HEK293 (cell line): ENCODE measurements at regions not wholly inside any gene's neighbourhood (a gene's known extent, or its start where the extent isn't known, plus 50 kb on each side); places are given as distances from the start of the nearest gene placed in this dataset.

ENCODE experiments used
- FEZF1 ChIP-seq: fragments of 450-650 bp; formaldehyde crosslinking; IDR thresholded peaks from 2 replicates; pipeline ENCODE4 v1.5.1; 2016; ENCODE audit warnings: missing biosample characterization, missing genetic modification characterization
- GFI1B ChIP-seq: fragments of 450-650 bp; formaldehyde crosslinking; IDR thresholded peaks from 2 replicates; pipeline ENCODE4 v1.5.1; 2016; ENCODE audit warnings: missing biosample characterization, missing genetic modification characterization
- GLI2 ChIP-seq: fragments of 450-650 bp; formaldehyde crosslinking; IDR thresholded peaks from 2 replicates; pipeline ENCODE4; 2017; ENCODE audit warnings: missing biosample characterization, missing genetic modification characterization, low read depth, borderline replicate concordance
- HOXC10 ChIP-seq: sonication (generic); formaldehyde crosslinking; IDR thresholded peaks from 2 replicates; pipeline ENCODE4 v1.8.1; 2023; ENCODE audit warnings: mild to moderate bottlenecking, missing genetic modification reagents
- HOXD13 ChIP-seq: sonication (generic); formaldehyde crosslinking; IDR thresholded peaks from 2 replicates; pipeline ENCODE4 v1.8.0; 2022; ENCODE audit warnings: missing genetic modification reagents, borderline replicate concordance
- KLF1 ChIP-seq: fragments of 450-650 bp; formaldehyde crosslinking; IDR thresholded peaks from 2 replicates; pipeline ENCODE4 v1.5.1; 2016; ENCODE audit warnings: missing biosample characterization, missing genetic modification characterization
- KLF16 ChIP-seq: fragments of 450-650 bp; formaldehyde crosslinking; IDR thresholded peaks from 2 replicates; pipeline ENCODE4 v1.5.1; 2017; ENCODE audit warnings: missing biosample characterization, missing genetic modification characterization
- MYNN ChIP-seq: fragments of 450-650 bp; formaldehyde crosslinking; IDR thresholded peaks from 2 replicates; pipeline ENCODE4 v1.5.1; 2016; ENCODE audit warnings: missing biosample characterization, missing genetic modification characterization, borderline replicate concordance
- PRDM1 ChIP-seq: fragments of 450-650 bp; formaldehyde crosslinking; IDR thresholded peaks from 2 replicates; pipeline ENCODE4; 2016; ENCODE audit warnings: missing biosample characterization, missing genetic modification characterization
- RBAK ChIP-seq: fragments of 450-650 bp; formaldehyde crosslinking; IDR thresholded peaks from 2 replicates; pipeline ENCODE4 v1.5.1; 2016; ENCODE audit warnings: missing biosample characterization, missing genetic modification characterization
- SALL2 ChIP-seq: fragments of 450-650 bp; formaldehyde crosslinking; IDR thresholded peaks from 2 replicates; pipeline ENCODE4 v1.5.0; 2017; ENCODE audit warnings: missing biosample characterization, mild to moderate bottlenecking, missing genetic modification characterization, borderline replicate concordance
- SCRT1 ChIP-seq: fragments of 450-650 bp; formaldehyde crosslinking; IDR thresholded peaks from 2 replicates; pipeline ENCODE4 v1.5.1; 2016; ENCODE audit warnings: missing biosample characterization, missing genetic modification characterization, borderline replicate concordance
- SCRT2 ChIP-seq: fragments of 450-650 bp; formaldehyde crosslinking; IDR thresholded peaks from 2 replicates; pipeline ENCODE4 v1.5.1; 2016; ENCODE audit warnings: missing biosample characterization, missing genetic modification characterization
- SP7 ChIP-seq: fragments of 450-650 bp; formaldehyde crosslinking; IDR thresholded peaks from 2 replicates; pipeline ENCODE4 v1.5.1; 2016; ENCODE audit warnings: missing biosample characterization, missing genetic modification characterization
- TRIM28 ChIP-seq: IDR thresholded peaks from 2 replicates; pipeline ENCODE4 v1.6.1; 2011; ENCODE audit warnings: low read length, control low read depth, borderline replicate concordance
- WT1 ChIP-seq: fragments of 450-650 bp; formaldehyde crosslinking; IDR thresholded peaks from 2 replicates; pipeline ENCODE4 v1.5.1; 2016; ENCODE audit warnings: missing biosample characterization, missing genetic modification characterization
- ZEB2 ChIP-seq: fragments of 450-650 bp; formaldehyde crosslinking; IDR thresholded peaks from 2 replicates; pipeline ENCODE4 v1.5.1; 2016; ENCODE audit warnings: missing biosample characterization, missing genetic modification characterization
- ZFHX2 ChIP-seq: fragments of 450-650 bp; formaldehyde crosslinking; conservative IDR thresholded peaks from 2 replicates; pipeline ENCODE4 v1.5.1; 2016; ENCODE audit warnings: missing biosample characterization, missing genetic modification characterization
- ZFP3 ChIP-seq: fragments of 450-650 bp; formaldehyde crosslinking; IDR thresholded peaks from 2 replicates; pipeline ENCODE4 v1.5.1; 2016; ENCODE audit warnings: low read depth, missing biosample characterization, missing genetic modification characterization
- ZFP41 ChIP-seq: fragments of 450-650 bp; formaldehyde crosslinking; IDR thresholded peaks from 2 replicates; pipeline ENCODE4 v1.5.1; 2016; ENCODE audit warnings: missing biosample characterization, missing genetic modification characterization, borderline replicate concordance
- ZNF121 ChIP-seq: fragments of 450-650 bp; formaldehyde crosslinking; IDR thresholded peaks from 2 replicates; pipeline ENCODE4 v1.5.1; 2016; ENCODE audit warnings: missing biosample characterization, missing genetic modification characterization
- ZNF140 ChIP-seq: fragments of 450-650 bp; formaldehyde crosslinking; IDR thresholded peaks from 2 replicates; pipeline ENCODE4 v1.5.1; 2016; ENCODE audit warnings: missing biosample characterization, missing genetic modification characterization
- ZNF155 ChIP-seq: fragments of 450-650 bp; formaldehyde crosslinking; IDR thresholded peaks from 2 replicates; pipeline ENCODE4 v1.5.1; 2016; ENCODE audit warnings: missing biosample characterization, missing genetic modification characterization
- ZNF157 ChIP-seq: fragments of 450-650 bp; formaldehyde crosslinking; IDR thresholded peaks from 2 replicates; pipeline ENCODE4 v1.5.1; 2016; ENCODE audit warnings: missing biosample characterization, missing genetic modification characterization
- ZNF16 ChIP-seq: fragments of 450-650 bp; formaldehyde crosslinking; IDR thresholded peaks from 2 replicates; pipeline ENCODE4 v1.5.1; 2016; ENCODE audit warnings: low read depth, missing biosample characterization, missing genetic modification characterization
- ZNF202 ChIP-seq: fragments of 450-650 bp; formaldehyde crosslinking; IDR thresholded peaks from 2 replicates; pipeline ENCODE4 v1.5.1; 2016; ENCODE audit warnings: missing biosample characterization, missing genetic modification characterization, borderline replicate concordance
- ZNF274 ChIP-seq, 2 experiments: fragments of 200-500 bp in 1 of 2; fragments of 450-650 bp in 1 of 2; sonication (Bioruptor generic) in 1 of 2; formaldehyde crosslinking in 1 of 2; IDR thresholded peaks; 2 replicates each; pipeline versions ENCODE4 v1.5.1 to v1.6.1; 2014 to 2016; ENCODE audit warnings: borderline replicate concordance in 1 of 2, inconsistent platforms in 1 of 2, low read length in 1 of 2, missing biosample characterization in 1 of 2, missing genetic modification characterization in 1 of 2
- ZNF324 ChIP-seq: fragments of 450-650 bp; formaldehyde crosslinking; IDR thresholded peaks from 2 replicates; pipeline ENCODE4 v1.5.1; 2016; ENCODE audit warnings: missing biosample characterization, missing genetic modification characterization
- ZNF398 ChIP-seq: fragments of 450-650 bp; formaldehyde crosslinking; IDR thresholded peaks from 2 replicates; pipeline ENCODE4 v1.5.1; 2017; ENCODE audit warnings: missing biosample characterization, missing genetic modification characterization
- ZNF433 ChIP-seq: fragments of 450-650 bp; formaldehyde crosslinking; IDR thresholded peaks from 2 replicates; pipeline ENCODE4 v1.5.1; 2016; ENCODE audit warnings: missing biosample characterization, missing genetic modification characterization, low read depth
- ZNF510 ChIP-seq: fragments of 450-650 bp; formaldehyde crosslinking; IDR thresholded peaks from 2 replicates; pipeline ENCODE4 v1.5.1; 2018; ENCODE audit warnings: mild to moderate bottlenecking, missing genetic modification characterization, missing biosample characterization; ENCODE audit not compliant: insufficient replicate concordance
- ZNF561 ChIP-seq: fragments of 450-650 bp; IDR thresholded peaks from 2 replicates; pipeline ENCODE4 v1.5.1; 2018; ENCODE audit warnings: missing biosample characterization, missing genetic modification characterization, borderline replicate concordance
- ZNF621 ChIP-seq: fragments of 450-650 bp; formaldehyde crosslinking; IDR thresholded peaks from 2 replicates; pipeline ENCODE4 v1.5.1; 2017; ENCODE audit warnings: missing biosample characterization, missing genetic modification characterization
- ZNF623 ChIP-seq: fragments of 450-650 bp; formaldehyde crosslinking; IDR thresholded peaks from 2 replicates; pipeline ENCODE4 v1.5.1; 2016; ENCODE audit warnings: missing biosample characterization, missing genetic modification characterization
- ZNF664 ChIP-seq: fragments of 450-650 bp; formaldehyde crosslinking; IDR thresholded peaks from 2 replicates; pipeline ENCODE4 v1.5.1; 2016; ENCODE audit warnings: missing biosample characterization, missing genetic modification characterization
- ZNF692 ChIP-seq: fragments of 450-650 bp; formaldehyde crosslinking; IDR thresholded peaks from 2 replicates; pipeline ENCODE4 v1.5.1; 2016; ENCODE audit warnings: missing biosample characterization, missing genetic modification characterization
- ZNF707 ChIP-seq: fragments of 450-650 bp; formaldehyde crosslinking; IDR thresholded peaks from 2 replicates; pipeline ENCODE4 v1.5.1; 2016; ENCODE audit warnings: missing biosample characterization, missing genetic modification characterization
- ZNF768 ChIP-seq: fragments of 450-650 bp; formaldehyde crosslinking; IDR thresholded peaks from 2 replicates; pipeline ENCODE4 v1.5.1; 2018; ENCODE audit warnings: missing biosample characterization, mild to moderate bottlenecking, missing genetic modification characterization
- ZNF776 ChIP-seq: fragments of 450-650 bp; formaldehyde crosslinking; IDR thresholded peaks from 2 replicates; pipeline ENCODE4 v1.5.0; 2017; ENCODE audit warnings: missing biosample characterization, missing genetic modification characterization, borderline replicate concordance
- ZSCAN5A ChIP-seq: fragments of 450-650 bp; formaldehyde crosslinking; IDR thresholded peaks from 2 replicates; pipeline ENCODE4 v1.5.1; 2016; ENCODE audit warnings: missing biosample characterization, missing genetic modification characterization

GRCh38 chr5:92559781-92560180, 1021.2 kb downstream of the NR2F1-AS1 start (continued):
- TF ChIP-seq ZNF621 (tag by site-specific recombination) = no peak
- TF ChIP-seq ZNF692 (tag by site-specific recombination) = no peak
- TF ChIP-seq ZNF16 (tag by site-specific recombination) = no peak
- TF ChIP-seq SCRT2 (tag by site-specific recombination) = no peak
- no peak for TF ChIP-seq ZFP41 (tag by site-specific recombination)
- TF ChIP-seq ZNF121 (tag by site-specific recombination) = no peak
- no peak for TF ChIP-seq ZNF274 (IDR thresholded peaks at IDR 0.05; ENCODE audit: low read length)
- no peak for TF ChIP-seq ZNF274 (tag by site-specific recombination; IDR thresholded peaks at IDR 0.05; ENCODE audit: borderline replicate concordance)
- TF ChIP-seq ZFHX2 = no peak
- TF ChIP-seq GLI2 = no peak
- no peak for TF ChIP-seq ZNF623 (tag by site-specific recombination)
- peak; percentile 75 for TF ChIP-seq WT1 (tag by site-specific recombination)
- no peak for TF ChIP-seq ZNF140 (tag by site-specific recombination)
- TF ChIP-seq KLF16 (tag by site-specific recombination) = no peak
- TF ChIP-seq ZEB2 (tag by site-specific recombination) = peak; percentile 38; the same call in 1 of the 2 replicates
- TF ChIP-seq ZNF707 (tag by site-specific recombination) = no peak
- no peak for TF ChIP-seq ZNF398
- TF ChIP-seq ZNF157 (tag by site-specific recombination) = no peak
- TF ChIP-seq KLF1 = peak; percentile 83
- no peak for TF ChIP-seq ZFP3 (tag by site-specific recombination)
- no peak for TF ChIP-seq SCRT1 (tag by site-specific recombination)
- TF ChIP-seq SALL2 (tag by site-specific recombination) = no peak
- TF ChIP-seq ZNF324 (tag by site-specific recombination) = no peak
- no peak for TF ChIP-seq ZNF776 (tag by site-specific recombination)
- no peak for TF ChIP-seq ZNF510 (tag by site-specific recombination)
- no peak for TF ChIP-seq SP7
- peak; percentile 70; the same call in 1 of the 2 replicates for TF ChIP-seq ZNF561
- no peak for TF ChIP-seq ZNF155
- peak; percentile 75 for TF ChIP-seq FEZF1 (tag by site-specific recombination)
- TF ChIP-seq MYNN (tag by site-specific recombination) = no peak
- TF ChIP-seq PRDM1 (tag by site-specific recombination) = no peak
- TF ChIP-seq ZNF768 = no peak
- TF ChIP-seq TRIM28 = 0 out of 2 replicates have a peak, but pooled peaks have one; percentile 16
- no peak for TF ChIP-seq ZSCAN5A (tag by site-specific recombination)
- TF ChIP-seq RBAK (tag by site-specific recombination) = no peak
- TF ChIP-seq GFI1B (tag by site-specific recombination) = peak; percentile 71; the same call in 1 of the 2 replicates
- no peak for TF ChIP-seq HOXC10 (CRISPR knock-in tag)
- TF ChIP-seq HOXD13 (CRISPR knock-in tag) = no peak
- TF ChIP-seq ZNF202 (tag by site-specific recombination) = no peak
- peak; percentile 35; the same call in 1 of the 2 replicates for TF ChIP-seq ZNF664 (tag by site-specific recombination)
- TF ChIP-seq ZNF433 = no peak
